GM12874 (cell line): ENCODE measurements at regions not wholly inside any gene's neighbourhood (a gene's known extent, or its start where the extent isn't known, plus 50 kb on each side); places are given as distances from the start of the nearest gene placed in this dataset.

Experiments used
- CTCF ChIP-seq: IDR thresholded peaks from 2 replicates; pipeline ENCODE4 v1.5.1; 2011; ENCODE audit warnings: low read depth, mild to moderate bottlenecking, control low read depth, low read length, moderate library complexity; ENCODE audit not compliant: insufficient read depth

- no peak for TF ChIP-seq CTCF
Observed at GRCh38 chr13:63041640-63042414, 1626.2 kb upstream of the PCDH20 start.

- no peak for TF ChIP-seq CTCF
Observed at GRCh38 chr13:63026285-63026797, 1610.7 kb upstream of the PCDH20 start.

GRCh38 chr13:63025741-63026140, 1610.1 kb upstream of the PCDH20 start:
- TF ChIP-seq CTCF, result no peak

GRCh38 chr13:63024458-63024857, 1608.8 kb upstream of the PCDH20 start:
- no peak for TF ChIP-seq CTCF

- no peak for TF ChIP-seq CTCF
Observed at GRCh38 chr13:63011996-63012395, 1596.3 kb upstream of the PCDH20 start.

GRCh38 chr13:63010072-63010658, 1594.5 kb upstream of the PCDH20 start:
- TF ChIP-seq CTCF, result no peak

GRCh38 chr13:63005625-63006024, 1590.0 kb upstream of the PCDH20 start:
- no peak for TF ChIP-seq CTCF
